Fibroblast of lung (primary cell): ENCODE measurements at regions not wholly inside any gene's neighbourhood (a gene's known extent, or its start where the extent isn't known, plus 50 kb on each side); places are given as distances from the start of the nearest gene placed in this dataset.

Source experiments
- DNase-seq, 2 donors: peaks; one replicate each; pipeline versions ENCODE4 v3.0.0 to v3.0.0-alpha.2; 2010; ENCODE audit warnings: low read depth in 2 of 2
- H2AFZ ChIP-seq: 2 replicates; pipeline ENCODE4 v1.5.1; 2012; ENCODE audit warnings: low read length, control low read depth, inconsistent platforms
- H3K27ac ChIP-seq: 2 replicates; pipeline ENCODE4 v1.5.1; 2011; ENCODE audit warnings: low read length, control low read depth; ENCODE audit not compliant: insufficient read depth
- H3K27me3 ChIP-seq: 2 replicates; pipeline ENCODE4 v1.5.1; 2011; ENCODE audit warnings: mild to moderate bottlenecking, low read length; ENCODE audit not compliant: control insufficient read depth, insufficient read depth
- H3K36me3 ChIP-seq: 2 replicates; pipeline ENCODE4 v1.5.1; 2011; ENCODE audit warnings: low read length; ENCODE audit not compliant: control insufficient read depth, insufficient read depth
- H3K4me1 ChIP-seq: 2 replicates; pipeline ENCODE4 v1.5.1; 2011; ENCODE audit warnings: low read length; ENCODE audit not compliant: control insufficient read depth, insufficient read depth; ENCODE audit errors: extremely low read depth
- H3K4me2 ChIP-seq: 2 replicates; pipeline ENCODE4 v1.5.1; 2011; ENCODE audit warnings: low read length, control low read depth; ENCODE audit not compliant: insufficient read depth; ENCODE audit errors: extremely low read depth
- H3K4me3 ChIP-seq, 4 experiments: fragments of 200-600 bp in 1 of 4; sonication (generic) in 1 of 4; replicated peaks in 1 of 4; 2 replicates each; pipeline ENCODE4 v1.5.1; 2011 to 2016; ENCODE audit warnings: low read length in 4 of 4, low read depth in 3 of 4, mild to moderate bottlenecking in 3 of 4, control low read depth in 2 of 4, inconsistent platforms in 1 of 4, mixed read lengths in 1 of 4; ENCODE audit not compliant: insufficient read depth in 1 of 4; ENCODE audit errors: control extremely low read depth in 1 of 4
- H3K79me2 ChIP-seq: 2 replicates; pipeline ENCODE4 v1.5.1; 2012; ENCODE audit warnings: mild to moderate bottlenecking, low read length, inconsistent platforms; ENCODE audit not compliant: control insufficient read depth, insufficient read depth
- H3K9ac ChIP-seq: 2 replicates; pipeline ENCODE4 v1.5.1; 2011; ENCODE audit warnings: mild to moderate bottlenecking, low read length, control low read depth; ENCODE audit not compliant: insufficient read depth
- H3K9me3 ChIP-seq: 2 replicates; pipeline ENCODE4 v1.5.1; 2012; ENCODE audit warnings: low read depth, low read length; ENCODE audit not compliant: control insufficient read depth, insufficient read depth
- H4K20me1 ChIP-seq: 2 replicates; pipeline ENCODE4 v1.5.1; 2011; ENCODE audit warnings: low read length; ENCODE audit not compliant: control insufficient read depth, insufficient read depth; ENCODE audit errors: extremely low read depth
- EZH2 ChIP-seq: IDR thresholded peaks from 2 replicates; pipeline ENCODE4 v1.5.1; 2012; ENCODE audit warnings: low read length, control low read depth, mild to moderate bottlenecking; ENCODE audit errors: missing control alignments
- TF ChIP-seq, protein P1 (sequence below), 2 donors: IDR thresholded peaks in 1 of 2; conservative IDR thresholded peaks in 1 of 2; 1 replicate in 1 of 2; 2 replicates in 1 of 2; pipeline ENCODE4 v1.5.1; 2011 to 2012; ENCODE audit warnings: low read length in 2 of 2, control low read depth in 1 of 2, inconsistent platforms in 1 of 2, low read depth in 1 of 2, mild to moderate bottlenecking in 1 of 2

DNA sequence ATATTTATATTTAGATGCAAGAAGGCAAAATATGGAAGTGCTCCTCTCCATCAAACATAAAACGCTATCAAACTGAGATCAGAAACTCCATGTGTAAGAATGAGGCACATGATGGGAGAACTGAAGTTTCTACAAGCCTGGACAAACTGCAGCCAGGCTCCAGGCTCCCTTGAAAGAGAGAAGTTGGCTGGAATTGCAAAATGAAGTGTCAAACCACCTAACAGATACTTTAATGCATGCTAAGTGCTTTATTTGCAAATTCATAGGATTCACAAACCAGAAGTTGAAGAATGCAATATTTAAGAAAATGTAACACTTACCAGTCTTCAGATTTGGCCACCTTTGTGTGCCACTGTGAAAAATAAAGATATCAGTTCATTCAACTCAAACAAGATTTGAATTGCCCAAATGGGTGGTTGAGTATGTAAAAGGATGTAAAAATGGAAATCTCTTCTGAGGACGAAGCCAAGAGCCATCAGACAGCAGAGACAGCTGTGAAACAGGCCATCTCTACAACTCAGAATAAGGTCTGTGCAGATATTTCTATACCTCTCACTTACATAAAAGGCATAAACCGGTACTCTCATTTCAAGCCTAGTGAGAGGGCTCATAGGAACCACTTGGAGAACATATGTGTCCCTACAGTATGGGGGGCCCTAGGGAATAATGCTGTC, 87.0 kb downstream of the DPPA2 start:
- no peak for DNase-seq
- no peak for TF ChIP-seq EZH2
- TF ChIP-seq, protein P1, sequence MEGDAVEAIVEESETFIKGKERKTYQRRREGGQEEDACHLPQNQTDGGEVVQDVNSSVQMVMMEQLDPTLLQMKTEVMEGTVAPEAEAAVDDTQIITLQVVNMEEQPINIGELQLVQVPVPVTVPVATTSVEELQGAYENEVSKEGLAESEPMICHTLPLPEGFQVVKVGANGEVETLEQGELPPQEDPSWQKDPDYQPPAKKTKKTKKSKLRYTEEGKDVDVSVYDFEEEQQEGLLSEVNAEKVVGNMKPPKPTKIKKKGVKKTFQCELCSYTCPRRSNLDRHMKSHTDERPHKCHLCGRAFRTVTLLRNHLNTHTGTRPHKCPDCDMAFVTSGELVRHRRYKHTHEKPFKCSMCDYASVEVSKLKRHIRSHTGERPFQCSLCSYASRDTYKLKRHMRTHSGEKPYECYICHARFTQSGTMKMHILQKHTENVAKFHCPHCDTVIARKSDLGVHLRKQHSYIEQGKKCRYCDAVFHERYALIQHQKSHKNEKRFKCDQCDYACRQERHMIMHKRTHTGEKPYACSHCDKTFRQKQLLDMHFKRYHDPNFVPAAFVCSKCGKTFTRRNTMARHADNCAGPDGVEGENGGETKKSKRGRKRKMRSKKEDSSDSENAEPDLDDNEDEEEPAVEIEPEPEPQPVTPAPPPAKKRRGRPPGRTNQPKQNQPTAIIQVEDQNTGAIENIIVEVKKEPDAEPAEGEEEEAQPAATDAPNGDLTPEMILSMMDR (conservative IDR thresholded peaks at IDR 0.05 in 1 of 2, IDR thresholded peaks at IDR 0.05 in 1 of 2; ENCODE audit: low read depth in 1 of 2, low read length in 2 of 2): no peak
- Histone ChIP-seq H4K20me1 (no peaks in the 10 kb centered on the region), H3K9ac (no peak overlapping the region), H3K27me3 (no peaks in the 10 kb centered on the region), H3K4me1 (no peaks in the 10 kb centered on the region), H3K4me2 (no peak overlapping the region), H3K27ac (no peak overlapping the region), H3K36me3 (no peaks in the 10 kb centered on the region), H3K79me2 (no peaks in the 10 kb centered on the region), H3K9me3 (no peaks in the 10 kb centered on the region), H2AFZ (no peak overlapping the region), H3K4me3 (no peak overlapping the region)

- no peaks in the 10 kb centered on the region for H4K20me1 ChIP-seq
- H3K27me3 ChIP-seq: no peaks in the 10 kb centered on the region
- no peak overlapping the region for H3K4me2 ChIP-seq
- no peaks in the 10 kb centered on the region for H3K4me1 ChIP-seq
- no peak overlapping the region for H3K27ac ChIP-seq
- no peak for TF ChIP-seq EZH2
- TF ChIP-seq, protein P1 (conservative IDR thresholded peaks at IDR 0.05 in 1 of 2, IDR thresholded peaks at IDR 0.05 in 1 of 2; ENCODE audit: low read depth in 1 of 2, low read length in 2 of 2): no peak
- DNase-seq: no peak
- H3K79me2 ChIP-seq: no peaks in the 10 kb centered on the region
- H3K9ac ChIP-seq: no peak overlapping the region
- H3K9me3 ChIP-seq: no peaks in the 10 kb centered on the region
- no peak overlapping the region for H2AFZ ChIP-seq
- H3K4me3 ChIP-seq: no peak overlapping the region
- H3K36me3 ChIP-seq: no peaks in the 10 kb centered on the region
These were observed 82.0 kb downstream of the DPPA2 start for GRCh38 chr3:109234300-109234699.

DNA sequence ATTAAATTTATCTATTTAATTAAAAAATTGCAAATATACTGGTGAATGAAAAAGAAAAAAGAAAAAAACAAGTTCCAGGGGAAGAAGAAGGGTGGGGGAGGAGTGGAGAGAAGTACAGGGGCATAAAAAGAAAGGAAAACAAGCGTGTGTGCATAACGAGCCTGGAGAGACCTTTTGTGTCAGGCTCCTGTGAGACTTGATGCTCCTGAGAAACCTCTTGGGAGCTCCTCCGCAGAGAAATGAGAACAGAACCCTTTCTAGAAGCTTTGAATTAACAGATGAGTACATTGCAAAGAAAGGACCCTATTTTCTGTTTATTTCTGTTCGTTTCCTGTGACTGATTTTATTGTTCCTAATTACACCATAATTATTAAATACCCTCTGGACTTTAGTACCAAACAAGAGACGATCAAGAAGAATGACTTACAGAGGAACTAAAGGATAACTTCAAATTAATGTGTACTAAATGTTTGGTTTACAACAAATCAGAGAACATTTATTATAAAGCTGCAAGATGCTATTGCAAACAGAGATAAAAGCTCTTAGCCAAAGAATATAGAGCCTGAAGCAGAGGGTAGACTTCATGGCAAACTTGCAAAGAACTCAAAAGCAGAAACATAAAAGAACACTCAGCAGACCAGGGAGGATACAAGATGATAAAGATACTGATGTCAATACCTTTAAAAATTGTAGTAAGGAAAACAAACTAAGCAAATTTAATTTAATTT, 74.7 kb downstream of the DPPA2 start:
- Histone ChIP-seq H3K4me2 (no peak overlapping the region), H3K9me3 (no peaks in the 10 kb centered on the region), H3K79me2 (no peaks in the 10 kb centered on the region), H4K20me1 (no peaks in the 10 kb centered on the region), H3K4me1 (no peaks in the 10 kb centered on the region), H3K36me3 (no peaks in the 10 kb centered on the region), H3K4me3 (no peak overlapping the region), H3K9ac (no peak overlapping the region), H3K27me3 (no peaks in the 10 kb centered on the region), H2AFZ (no peak overlapping the region), H3K27ac (no peak overlapping the region)
- TF ChIP-seq, protein P1 (conservative IDR thresholded peaks at IDR 0.05 in 1 of 2, IDR thresholded peaks at IDR 0.05 in 1 of 2; ENCODE audit: low read depth in 1 of 2, low read length in 2 of 2): no peak
- TF ChIP-seq EZH2: no peak
- DNase-seq: no peak
